Embryonic facial prominence (tissue), 1 donor: ENCODE measurements at regions not wholly inside any gene's neighbourhood (a gene's known extent, or its start where the extent isn't known, plus 50 kb on each side); places are given as distances from the start of the nearest gene placed in this dataset.

Source experiments
- DNase-seq: peaks from one replicate; pipeline ENCODE4 v3.0.0-alpha.2; 2016; ENCODE audit errors: extremely low spot score

GRCh38 chr10:36700123-36700522 is 425.3 kb upstream of the ANKRD30A start:
- DNase-seq: no peak

GRCh38 chr10:36692759-36693158 is 432.6 kb upstream of the ANKRD30A start:
- no peak for DNase-seq

GRCh38 chr10:36688717-36689116 is 436.7 kb upstream of the ANKRD30A start:
- no peak for DNase-seq

GRCh38 chr10:36683421-36683820 is 442.0 kb upstream of the ANKRD30A start:
- DNase-seq: no peak

- no peak for DNase-seq
Observed at GRCh38 chr10:36681751-36682632, 443.4 kb upstream of the ANKRD30A start.

GRCh38 chr10:36679554-36679953 is 445.8 kb upstream of the ANKRD30A start:
- DNase-seq: no peak

- no peak for DNase-seq
Observed at GRCh38 chr10:36677431-36677768, 448.0 kb upstream of the ANKRD30A start.

GRCh38 chr10:36676756-36677430 is 448.5 kb upstream of the ANKRD30A start:
- no peak for DNase-seq

GRCh38 chr10:36676321-36676720 is 449.1 kb upstream of the ANKRD30A start:
- DNase-seq: no peak

- no peak for DNase-seq
Observed at GRCh38 chr10:36675458-36675880, 449.9 kb upstream of the ANKRD30A start.

GRCh38 chr10:36671607-36672006 is 453.8 kb upstream of the ANKRD30A start:
- no peak for DNase-seq

- no peak for DNase-seq
Observed at GRCh38 chr10:36670621-36671402, 454.6 kb upstream of the ANKRD30A start.

GRCh38 chr10:36669615-36670352 is 455.6 kb upstream of the ANKRD30A start:
- no peak for DNase-seq

GRCh38 chr10:36666451-36666850 is 458.9 kb upstream of the ANKRD30A start:
- DNase-seq: no peak

GRCh38 chr10:36662571-36662970 is 462.8 kb upstream of the ANKRD30A start:
- no peak for DNase-seq

- no peak for DNase-seq
Observed at GRCh38 chr10:36650274-36650673, 475.1 kb upstream of the ANKRD30A start.

- DNase-seq: no peak
Observed at GRCh38 chr10:36647540-36647939, 477.9 kb upstream of the ANKRD30A start.

GRCh38 chr10:36640626-36641025 is 484.8 kb upstream of the ANKRD30A start:
- no peak for DNase-seq

- DNase-seq: no peak
Observed at GRCh38 chr10:36638462-36639155, 486.8 kb upstream of the ANKRD30A start.

GRCh38 chr10:36636879-36637278 is 488.5 kb upstream of the ANKRD30A start:
- DNase-seq: no peak

GRCh38 chr10:36636285-36636839 is 489.0 kb upstream of the ANKRD30A start:
- no peak for DNase-seq
